ENCODE measurements at regions not wholly inside any gene's neighbourhood (a gene's known extent, or its start where the extent isn't known, plus 50 kb on each side); places are given as distances from the start of the nearest gene placed in this dataset.

DNA sequence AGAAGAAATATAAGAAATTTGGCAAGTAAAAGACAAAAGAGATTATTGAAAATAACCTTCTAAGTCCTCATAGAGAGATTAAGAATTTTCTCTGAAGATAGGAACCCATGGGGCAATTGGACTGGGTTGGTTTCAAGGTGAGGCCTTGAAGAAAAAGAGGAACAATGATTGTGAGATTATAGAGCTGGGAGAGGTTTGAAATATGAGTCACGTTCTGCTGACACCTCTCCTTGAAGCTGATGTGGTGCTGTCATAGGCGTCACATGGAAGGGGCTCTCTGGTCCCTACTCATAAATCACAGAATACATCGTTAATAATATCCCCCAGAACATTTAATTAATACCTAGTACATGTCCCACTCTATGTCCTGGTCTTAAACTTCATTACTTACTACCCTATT lies 227.6 kb upstream of the PDE3A start:
- intact Hi-C loops (cut with DNase I): no loop called here
- H3K9me3 ChIP-seq: no peaks in the 10 kb centered on the region
- H3K27ac ChIP-seq: no peak overlapping the region
- H3K27me3 ChIP-seq: no peaks in the 10 kb centered on the region
- WGBS, 2 donors: 75 to 87% methylated on average over 3 of the region's 3 CpGs
- no peaks in the 10 kb centered on the region for H3K4me1 ChIP-seq
- no peak for DNase-seq
- no peaks in the 10 kb centered on the region for H3K36me3 ChIP-seq
- H3K4me3 ChIP-seq: no peak overlapping the region
- TF ChIP-seq, protein P1, sequence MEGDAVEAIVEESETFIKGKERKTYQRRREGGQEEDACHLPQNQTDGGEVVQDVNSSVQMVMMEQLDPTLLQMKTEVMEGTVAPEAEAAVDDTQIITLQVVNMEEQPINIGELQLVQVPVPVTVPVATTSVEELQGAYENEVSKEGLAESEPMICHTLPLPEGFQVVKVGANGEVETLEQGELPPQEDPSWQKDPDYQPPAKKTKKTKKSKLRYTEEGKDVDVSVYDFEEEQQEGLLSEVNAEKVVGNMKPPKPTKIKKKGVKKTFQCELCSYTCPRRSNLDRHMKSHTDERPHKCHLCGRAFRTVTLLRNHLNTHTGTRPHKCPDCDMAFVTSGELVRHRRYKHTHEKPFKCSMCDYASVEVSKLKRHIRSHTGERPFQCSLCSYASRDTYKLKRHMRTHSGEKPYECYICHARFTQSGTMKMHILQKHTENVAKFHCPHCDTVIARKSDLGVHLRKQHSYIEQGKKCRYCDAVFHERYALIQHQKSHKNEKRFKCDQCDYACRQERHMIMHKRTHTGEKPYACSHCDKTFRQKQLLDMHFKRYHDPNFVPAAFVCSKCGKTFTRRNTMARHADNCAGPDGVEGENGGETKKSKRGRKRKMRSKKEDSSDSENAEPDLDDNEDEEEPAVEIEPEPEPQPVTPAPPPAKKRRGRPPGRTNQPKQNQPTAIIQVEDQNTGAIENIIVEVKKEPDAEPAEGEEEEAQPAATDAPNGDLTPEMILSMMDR (IDR thresholded peaks at IDR 0.05): no peak
- TF ChIP-seq POLR2A (IDR thresholded peaks at IDR 0.05): no peak

DNA sequence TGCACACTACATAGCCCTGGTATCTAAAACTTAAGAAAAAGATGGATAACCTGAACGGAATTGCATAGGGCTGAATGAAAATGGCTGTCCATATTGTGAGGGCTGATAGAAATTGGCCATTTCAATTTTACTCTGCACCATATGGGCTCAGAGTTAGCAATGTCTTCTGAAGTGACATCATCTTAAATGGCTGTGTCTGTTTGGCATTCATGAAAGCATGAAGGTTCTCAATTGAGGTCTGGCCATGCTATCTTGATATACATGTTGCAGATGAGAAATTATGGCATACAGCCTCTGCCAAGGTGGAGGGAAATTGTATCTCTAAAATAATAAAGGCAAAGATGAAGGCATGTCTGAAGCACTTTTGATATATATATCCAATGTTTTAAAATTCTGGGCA lies 226.0 kb upstream of the PDE3A start:
- no peak for DNase-seq
- Histone ChIP-seq H3K9me3 (no peaks in the 10 kb centered on the region), H3K27ac (no peak overlapping the region), H3K36me3 (no peaks in the 10 kb centered on the region), H3K4me3 (no peak overlapping the region), H3K4me1 (no peaks in the 10 kb centered on the region), H3K27me3 (no peaks in the 10 kb centered on the region)
- no peak for TF ChIP-seq POLR2A (IDR thresholded peaks at IDR 0.05)
- TF ChIP-seq, protein P1 (IDR thresholded peaks at IDR 0.05): no peak
- intact Hi-C loops (cut with DNase I): no loop called here
- 72 to 89% methylated on average over 1 of the region's 1 CpG for WGBS, 2 donors

DNA sequence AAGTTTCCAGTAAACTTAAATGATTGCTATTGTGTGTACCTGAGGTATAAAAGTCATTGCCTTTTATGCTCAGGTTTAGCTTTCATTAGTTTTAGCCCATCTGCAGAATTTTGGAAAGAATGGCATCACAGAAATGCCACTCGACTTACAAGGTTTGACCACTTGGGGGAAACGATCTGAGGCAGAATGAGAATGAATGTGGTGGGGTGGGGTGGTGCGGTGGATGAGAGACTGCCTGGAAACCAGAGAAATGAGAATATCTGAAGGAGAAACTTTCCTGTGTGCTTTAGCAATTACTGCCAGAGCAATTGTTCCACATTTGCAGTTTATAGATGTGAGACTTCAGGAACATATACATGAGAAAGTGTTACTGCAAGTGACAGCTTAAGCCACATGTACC lies 225.4 kb upstream of the PDE3A start:
- H3K9me3 ChIP-seq: no peaks in the 10 kb centered on the region
- no peaks in the 10 kb centered on the region for H3K36me3 ChIP-seq
- no peak for DNase-seq
- no peak for TF ChIP-seq POLR2A (IDR thresholded peaks at IDR 0.05)
- TF ChIP-seq, protein P1 (IDR thresholded peaks at IDR 0.05): no peak
- no peaks in the 10 kb centered on the region for H3K4me1 ChIP-seq
- H3K27ac ChIP-seq: no peak overlapping the region
- WGBS, 2 donors: 43 to 56% methylated on average over 3 of the region's 3 CpGs
- intact Hi-C loops (cut with DNase I): no loop called here
- H3K27me3 ChIP-seq: no peaks in the 10 kb centered on the region
- no peak overlapping the region for H3K4me3 ChIP-seq

DNA sequence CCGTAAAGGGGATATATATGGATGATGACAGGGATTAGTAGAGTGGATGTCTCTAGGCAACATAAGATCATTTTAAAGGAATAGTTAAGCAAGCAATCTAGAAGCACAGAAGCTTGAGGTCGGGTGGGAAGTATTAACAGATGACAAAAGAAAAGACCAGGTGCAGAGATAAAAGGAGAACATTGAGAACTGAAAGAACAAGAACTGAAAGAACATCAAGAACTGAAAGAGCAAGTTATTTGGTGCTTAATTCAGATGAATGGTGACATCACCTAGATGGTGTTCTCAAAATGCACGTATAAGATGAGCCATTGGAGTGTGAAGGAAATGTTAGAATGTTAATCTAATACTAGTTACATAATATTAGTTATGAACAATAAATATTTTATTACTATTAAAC lies 224.0 kb upstream of the PDE3A start:
- 55% methylated on average over 3 of the region's 3 CpGs for WGBS, 2 donors
- TF ChIP-seq, protein P1 (IDR thresholded peaks at IDR 0.05): no peak
- TF ChIP-seq POLR2A (IDR thresholded peaks at IDR 0.05): no peak
- Histone ChIP-seq H3K4me1 (no peaks in the 10 kb centered on the region), H3K36me3 (no peaks in the 10 kb centered on the region), H3K9me3 (no peaks in the 10 kb centered on the region), H3K27ac (no peak overlapping the region), H3K4me3 (no peak overlapping the region), H3K27me3 (no peaks in the 10 kb centered on the region)
- no peak for DNase-seq
- intact Hi-C loops (cut with DNase I): no loop called here

DNA sequence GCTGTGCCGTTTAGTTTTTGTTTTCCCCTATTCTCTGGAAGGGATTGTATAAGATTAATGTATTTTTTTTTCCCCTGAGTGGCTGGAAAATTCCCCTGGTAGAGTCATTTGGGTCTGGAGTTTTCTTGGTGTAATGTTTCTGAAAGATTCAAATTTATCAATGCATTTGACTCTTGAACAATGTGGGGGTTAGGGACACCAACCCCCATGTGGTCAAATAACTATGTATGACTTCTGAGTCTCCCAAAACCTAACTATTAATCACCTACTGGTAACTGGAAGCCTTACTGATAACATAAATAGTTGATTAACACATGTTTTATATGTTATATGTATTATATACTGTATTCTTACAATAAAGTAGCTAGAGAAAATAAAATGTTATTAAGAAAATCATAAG lies 220.1 kb upstream of the PDE3A start:
- H3K9me3 ChIP-seq: no peaks in the 10 kb centered on the region
- 44 to 57% methylated on average over 1 of the region's 1 CpG for WGBS, 2 donors
- no peaks in the 10 kb centered on the region for H3K4me1 ChIP-seq
- DNase-seq: no peak
- no peaks in the 10 kb centered on the region for H3K36me3 ChIP-seq
- intact Hi-C loops (cut with DNase I): no loop called here
- TF ChIP-seq POLR2A (IDR thresholded peaks at IDR 0.05): no peak
- TF ChIP-seq, protein P1 (IDR thresholded peaks at IDR 0.05): no peak
- no peaks in the 10 kb centered on the region for H3K27me3 ChIP-seq
- no peak overlapping the region for H3K27ac ChIP-seq
- no peak overlapping the region for H3K4me3 ChIP-seq
